ENCODE measurements at regions not wholly inside any gene's neighbourhood (a gene's known extent, or its start where the extent isn't known, plus 50 kb on each side); places are given as distances from the start of the nearest gene placed in this dataset.

- no peak for TF ChIP-seq CTCF (IDR thresholded peaks at IDR 0.05 in 2 of 3, conservative IDR thresholded peaks at IDR 0.05 in 1 of 3; ENCODE audit: control insufficient read depth in 2 of 3, extremely low read depth in 1 of 3, insufficient read depth in 1 of 3, low read depth in 3 of 3, low read length in 3 of 3)
- TF ChIP-seq RCOR1 (conservative IDR thresholded peaks at IDR 0.05; ENCODE audit: low read depth, low read length), result no peak
- TF ChIP-seq EP300 (IDR thresholded peaks at IDR 0.05; ENCODE audit: borderline replicate concordance in 1 of 2, control insufficient read depth in 1 of 2, low read depth in 2 of 2, low read length in 2 of 2), result no peak
- TF ChIP-seq REST (IDR thresholded peaks at IDR 0.05; ENCODE audit: low read depth, low read length), result no peak
- TF ChIP-seq RAD21 (IDR thresholded peaks at IDR 0.05; ENCODE audit: insufficient read depth, low read depth, low read length), result no peak
- TF ChIP-seq SMARCA5 (IDR thresholded peaks at IDR 0.05), result no peak
- TF ChIP-seq SUZ12 (IDR thresholded peaks at IDR 0.05; ENCODE audit: unreplicated experiment), result no peak
- TF ChIP-seq CREB1 (IDR thresholded peaks at IDR 0.05; ENCODE audit: low read depth), result no peak
- no peak for TF ChIP-seq SP1 (IDR thresholded peaks at IDR 0.05; ENCODE audit: low read depth, low read length)
- no peak for TF ChIP-seq ZNF592 (IDR thresholded peaks at IDR 0.05)
- TF ChIP-seq POLR2A (IDR thresholded peaks at IDR 0.05; ENCODE audit: low read depth, low read length), result no peak
- TF ChIP-seq TARDBP (IDR thresholded peaks at IDR 0.05; ENCODE audit: borderline replicate concordance), result no peak
Observed at GRCh38 chr2:71781695-71782228, 328.4 kb downstream of the DYSF start.

All from GM12878 (cell line).